ENCODE measurements at regions not wholly inside any gene's neighbourhood (a gene's known extent, or its start where the extent isn't known, plus 50 kb on each side); places are given as distances from the start of the nearest gene placed in this dataset.

- no peak for TF ChIP-seq GATA2 (IDR thresholded peaks at IDR 0.05; ENCODE audit: low read depth, low read length)
These were observed 83.9 kb downstream of the UNC5CL start for GRCh38 chr6:40955178-40955545.

GRCh38 chr6:40954446-40955177 lies 84.4 kb downstream of the UNC5CL start:
- TF ChIP-seq GATA2 (IDR thresholded peaks at IDR 0.05; ENCODE audit: low read depth, low read length) (no peak), GATA3 (IDR thresholded peaks at IDR 0.05; ENCODE audit: low read depth, low read length) (no peak)

- no peak for TF ChIP-seq GATA3 (IDR thresholded peaks at IDR 0.05; ENCODE audit: low read depth, low read length)
- TF ChIP-seq GATA2 (IDR thresholded peaks at IDR 0.05; ENCODE audit: low read depth, low read length): no peak
These were observed 85.5 kb downstream of the UNC5CL start for GRCh38 chr6:40953486-40953885.

GRCh38 chr6:40950986-40951698 lies 87.9 kb downstream of the UNC5CL start:
- peak; percentile 81 for TF ChIP-seq GATA2 (IDR thresholded peaks at IDR 0.05; ENCODE audit: low read depth, low read length)
- peak; percentile 75 for TF ChIP-seq GATA3 (IDR thresholded peaks at IDR 0.05; ENCODE audit: low read depth, low read length)

GRCh38 chr6:40948570-40948969 lies 90.5 kb downstream of the UNC5CL start:
- TF ChIP-seq GATA2 (IDR thresholded peaks at IDR 0.05; ENCODE audit: low read depth, low read length) (no peak), GATA3 (IDR thresholded peaks at IDR 0.05; ENCODE audit: low read depth, low read length) (no peak)

GRCh38 chr6:40947876-40948526 lies 91.0 kb downstream of the UNC5CL start:
- TF ChIP-seq GATA3 (IDR thresholded peaks at IDR 0.05; ENCODE audit: low read depth, low read length) (no peak), GATA2 (IDR thresholded peaks at IDR 0.05; ENCODE audit: low read depth, low read length) (no peak)

- no peak for TF ChIP-seq GATA2 (IDR thresholded peaks at IDR 0.05; ENCODE audit: low read depth, low read length)
- TF ChIP-seq GATA3 (IDR thresholded peaks at IDR 0.05; ENCODE audit: low read depth, low read length): no peak
These were observed 92.2 kb downstream of the UNC5CL start for GRCh38 chr6:40946738-40947301.

- no peak for TF ChIP-seq GATA2 (IDR thresholded peaks at IDR 0.05; ENCODE audit: low read depth, low read length)
These were observed 101.5 kb downstream of the UNC5CL start for GRCh38 chr6:40937491-40937890.

GRCh38 chr6:40936818-40937251 lies 102.2 kb downstream of the UNC5CL start:
- TF ChIP-seq GATA3 (IDR thresholded peaks at IDR 0.05; ENCODE audit: low read depth, low read length) (no peak), GATA2 (IDR thresholded peaks at IDR 0.05; ENCODE audit: low read depth, low read length) (no peak)

- TF ChIP-seq GATA2 (IDR thresholded peaks at IDR 0.05; ENCODE audit: low read depth, low read length): no peak
- TF ChIP-seq GATA3 (IDR thresholded peaks at IDR 0.05; ENCODE audit: low read depth, low read length): no peak
These were observed 105.2 kb downstream of the UNC5CL start for GRCh38 chr6:40933864-40934263.

GRCh38 chr6:40932953-40933352 lies 106.1 kb downstream of the UNC5CL start:
- no peak for TF ChIP-seq GATA3 (IDR thresholded peaks at IDR 0.05; ENCODE audit: low read depth, low read length)
- TF ChIP-seq GATA2 (IDR thresholded peaks at IDR 0.05; ENCODE audit: low read depth, low read length): no peak

GRCh38 chr6:40932366-40932765 lies 106.7 kb downstream of the UNC5CL start:
- TF ChIP-seq GATA3 (IDR thresholded peaks at IDR 0.05; ENCODE audit: low read depth, low read length) (no peak), GATA2 (IDR thresholded peaks at IDR 0.05; ENCODE audit: low read depth, low read length) (no peak)

- TF ChIP-seq GATA3 (IDR thresholded peaks at IDR 0.05; ENCODE audit: low read depth, low read length) (no peak), GATA2 (IDR thresholded peaks at IDR 0.05; ENCODE audit: low read depth, low read length) (no peak)
These were observed 107.1 kb downstream of the UNC5CL start for GRCh38 chr6:40931931-40932330.

GRCh38 chr6:40930555-40930954 lies 108.5 kb downstream of the UNC5CL start:
- TF ChIP-seq GATA3 (IDR thresholded peaks at IDR 0.05; ENCODE audit: low read depth, low read length) (no peak), GATA2 (IDR thresholded peaks at IDR 0.05; ENCODE audit: low read depth, low read length) (no peak)

Data from SH-SY5Y (cell line).